HG03520 (cell line): ENCODE measurements at regions not wholly inside any gene's neighbourhood (a gene's known extent, or its start where the extent isn't known, plus 50 kb on each side); places are given as distances from the start of the nearest gene placed in this dataset.

ENCODE experiments used
- ATAC-seq: cut with Tn5 transposase; IDR thresholded peaks from one replicate; pipeline ENCODE4 v1.9.1; 2021; ENCODE audit warnings: mild to moderate bottlenecking, moderate library complexity; ENCODE audit not compliant: unreplicated experiment

DNA sequence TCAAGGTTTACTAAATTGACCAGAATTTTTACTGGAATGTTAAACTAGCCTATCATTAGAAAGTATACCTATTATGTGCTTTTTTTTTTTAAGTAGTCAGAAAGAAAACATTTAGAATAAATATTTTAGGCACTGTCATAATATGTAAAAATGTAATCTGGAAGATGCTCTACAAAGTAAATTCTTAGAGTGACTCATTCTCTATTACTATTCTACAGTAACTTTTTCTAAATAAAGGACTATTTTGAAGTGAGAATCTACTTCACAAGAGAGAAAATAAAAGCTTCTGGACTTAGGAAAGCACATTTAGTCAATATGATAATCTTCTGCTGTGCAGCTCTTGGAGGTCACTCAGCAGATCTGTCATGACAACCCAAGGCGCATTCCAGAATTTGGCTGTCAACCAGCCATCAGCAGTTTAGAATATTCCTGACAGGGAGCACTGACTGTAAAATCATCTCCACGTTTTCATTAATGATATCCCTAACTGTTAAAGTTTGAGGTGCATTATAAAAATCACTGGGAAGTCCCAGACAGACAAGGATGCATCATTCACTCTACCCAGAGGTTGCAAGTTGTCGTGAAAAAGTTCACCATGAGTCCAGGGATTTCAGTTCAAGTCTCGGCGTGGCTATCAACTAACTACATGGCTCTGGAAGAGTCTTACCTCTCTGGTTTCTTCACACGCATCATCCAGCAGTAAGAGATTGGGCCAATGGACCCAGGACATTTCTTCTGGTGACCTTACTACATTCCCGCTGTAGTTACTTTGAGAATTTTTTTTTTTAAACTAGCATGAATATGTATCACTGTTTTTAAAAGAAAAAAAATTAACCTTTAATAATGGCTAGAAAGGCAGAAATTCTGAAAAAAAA is 374.9 kb downstream of the GJA1 start:
- no peak for ATAC-seq

DNA sequence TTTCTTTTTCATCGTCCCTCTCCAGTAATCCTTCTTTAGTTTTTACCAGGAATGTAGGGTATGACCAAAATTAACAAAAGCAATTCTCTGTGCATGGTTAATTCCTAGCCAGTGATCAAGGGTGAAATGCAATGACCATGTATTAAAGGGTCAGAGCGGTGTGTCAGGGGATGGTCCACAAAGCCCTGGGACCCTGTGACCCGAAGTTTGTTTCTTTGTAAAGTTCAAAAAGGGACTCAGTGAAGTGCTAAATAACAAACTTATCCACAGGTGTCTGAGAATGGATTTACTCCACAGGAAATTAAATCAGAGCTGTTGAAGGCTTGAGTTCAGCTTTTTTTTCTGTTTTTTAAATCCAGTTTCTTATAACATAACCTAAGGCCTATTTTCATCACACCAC is 375.7 kb downstream of the GJA1 start:
- no peak for ATAC-seq

DNA sequence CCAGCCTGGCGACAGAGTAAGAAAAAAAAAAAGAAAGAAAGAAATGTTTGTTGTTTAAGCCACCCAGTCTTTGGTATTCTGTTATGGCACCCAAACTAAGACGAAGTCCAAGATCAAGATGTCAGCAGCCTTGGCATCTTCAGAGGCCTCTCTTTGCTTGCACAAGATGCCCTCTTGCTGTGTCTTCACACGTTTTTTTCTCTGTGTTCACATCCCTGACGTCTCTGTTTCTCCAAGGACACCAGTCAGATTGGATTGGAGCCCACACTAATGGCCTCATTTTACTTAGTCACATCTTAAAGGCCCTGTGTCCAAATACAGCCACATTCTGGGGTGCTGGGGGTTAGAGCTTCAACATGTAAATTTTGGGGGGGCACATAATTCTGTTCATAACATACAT is 380.9 kb downstream of the GJA1 start:
- no peak for ATAC-seq

DNA sequence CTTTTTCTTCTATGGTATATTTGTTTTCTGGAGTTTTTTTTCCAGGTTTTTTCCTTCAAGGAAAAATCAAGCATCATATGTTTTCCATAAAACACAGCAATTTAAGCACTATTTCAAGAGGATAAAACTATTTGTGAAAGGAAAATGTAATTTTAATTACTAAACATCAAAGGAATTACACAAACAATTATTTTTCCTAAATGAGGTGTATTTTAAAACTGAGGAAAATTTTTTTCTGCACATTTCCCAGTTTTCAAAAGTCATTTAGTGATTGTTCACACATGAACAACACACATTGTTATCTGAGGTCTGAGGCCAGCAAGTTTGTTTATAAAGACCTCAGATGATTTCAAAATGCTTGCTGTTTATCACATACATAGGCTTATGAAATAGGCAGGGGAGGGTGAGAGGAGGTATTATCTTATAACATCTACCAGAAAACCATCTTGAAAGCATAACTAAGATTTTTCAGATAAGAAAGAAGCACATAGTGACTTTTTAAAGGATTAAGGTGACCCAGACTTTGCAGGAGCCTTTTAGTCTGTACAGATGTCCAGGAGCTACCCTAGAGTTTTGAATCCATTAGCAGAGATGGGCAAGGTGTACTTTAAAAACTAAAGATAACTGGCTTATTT is 381.6 kb downstream of the GJA1 start:
- ATAC-seq: no peak

DNA sequence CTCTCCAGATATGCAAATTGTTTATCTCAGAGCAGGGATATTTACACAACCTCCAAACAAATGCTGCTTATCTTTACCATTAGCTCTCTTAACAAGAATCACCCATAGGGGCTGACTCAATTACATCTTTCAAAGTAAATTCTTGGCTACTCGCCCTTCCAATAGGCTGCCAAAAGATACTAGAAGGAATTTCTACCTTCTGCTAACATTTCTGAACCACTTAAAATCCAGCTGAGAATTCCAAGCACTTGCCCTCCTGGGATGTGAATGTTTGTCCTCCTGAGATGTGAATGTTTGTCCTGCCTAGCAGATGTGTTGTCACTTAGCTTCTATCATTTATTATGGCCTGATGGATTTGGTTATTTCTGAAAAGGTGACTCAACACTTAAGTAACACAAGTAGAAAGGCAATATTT is 388.0 kb downstream of the GJA1 start:
- no peak for ATAC-seq

DNA sequence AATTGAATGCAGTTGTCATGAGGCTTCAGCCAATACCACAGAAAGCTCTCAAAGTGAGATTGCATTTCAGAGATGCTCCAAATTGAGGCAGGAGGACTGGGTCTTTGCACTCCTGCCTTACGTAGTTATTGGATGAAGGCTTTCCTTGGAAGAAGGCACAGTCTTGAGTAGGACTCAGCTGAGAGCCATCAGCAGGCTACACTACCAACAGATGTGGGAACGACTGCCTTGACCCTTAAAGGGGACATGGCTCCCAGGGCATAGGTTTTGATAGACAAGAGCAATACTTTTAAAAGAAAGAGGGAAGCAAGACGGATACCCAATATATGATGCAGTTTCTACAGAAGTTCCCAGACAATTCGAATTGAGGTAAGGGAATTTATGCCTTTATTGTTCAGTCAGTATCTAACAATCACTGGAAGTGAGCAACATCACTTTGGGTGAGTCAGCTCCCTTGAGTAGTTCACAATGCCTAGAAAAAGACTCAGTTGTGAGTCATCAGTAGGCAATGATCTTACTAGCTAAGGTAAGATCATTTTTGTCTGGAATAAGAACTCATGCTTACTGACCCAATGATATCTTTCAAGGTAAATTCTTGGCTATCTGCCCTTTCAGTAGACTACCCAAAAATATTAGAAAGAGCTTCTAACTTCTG is 390.8 kb downstream of the GJA1 start:
- ATAC-seq: no peak

DNA sequence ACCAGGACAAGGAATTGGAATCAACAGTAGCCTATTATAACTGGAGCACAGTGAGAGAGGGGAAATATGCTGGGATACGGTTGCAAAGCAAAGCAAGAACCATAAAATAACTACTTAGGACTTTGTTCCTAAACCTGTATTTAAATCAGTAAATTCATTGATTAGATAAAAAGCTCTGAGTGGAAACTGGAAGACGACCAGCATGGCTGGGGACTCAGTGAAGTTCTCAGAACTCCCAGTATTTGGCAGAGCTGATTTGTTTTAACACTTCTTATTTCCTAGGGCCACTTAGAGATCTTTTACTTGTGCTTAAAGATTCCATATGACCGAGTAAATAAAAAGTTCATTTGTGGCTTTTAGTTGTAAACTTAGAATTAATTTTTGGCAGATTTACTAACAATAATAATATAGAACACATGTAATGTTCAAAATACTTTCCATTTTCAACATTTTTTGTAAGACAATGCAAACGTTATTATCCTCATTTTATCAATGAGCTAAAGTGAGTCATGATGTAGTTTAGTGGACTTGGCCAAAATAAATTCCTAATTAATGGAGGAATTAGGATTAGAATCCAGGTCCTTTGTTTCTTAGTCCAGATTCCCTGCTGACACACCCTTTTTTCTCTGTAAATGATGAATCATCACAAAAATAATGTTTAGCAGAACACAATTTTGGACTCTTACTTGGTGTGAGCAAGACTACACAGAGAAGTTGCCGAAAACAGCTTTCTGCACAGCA is 392.9 kb downstream of the GJA1 start:
- no peak for ATAC-seq

DNA sequence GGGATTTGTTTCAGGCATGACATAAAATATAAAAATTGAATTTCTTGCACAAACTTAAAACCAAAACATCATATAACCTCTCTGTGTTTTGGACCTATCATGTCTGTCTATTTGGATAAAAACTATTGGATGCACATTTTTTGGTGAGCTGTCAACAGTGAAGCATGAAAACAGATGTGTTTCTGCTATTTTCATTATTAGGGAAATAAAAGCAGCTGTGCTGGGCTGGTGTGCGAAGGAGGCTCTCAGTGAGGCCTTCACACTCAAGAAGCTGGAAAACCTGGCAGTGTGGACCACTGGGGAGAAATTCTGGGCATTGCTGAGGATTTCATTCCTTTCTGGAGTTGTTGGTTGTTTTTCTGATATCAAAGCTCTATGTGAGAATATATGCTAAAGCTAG is 395.3 kb downstream of the GJA1 start:
- ATAC-seq: no peak

DNA sequence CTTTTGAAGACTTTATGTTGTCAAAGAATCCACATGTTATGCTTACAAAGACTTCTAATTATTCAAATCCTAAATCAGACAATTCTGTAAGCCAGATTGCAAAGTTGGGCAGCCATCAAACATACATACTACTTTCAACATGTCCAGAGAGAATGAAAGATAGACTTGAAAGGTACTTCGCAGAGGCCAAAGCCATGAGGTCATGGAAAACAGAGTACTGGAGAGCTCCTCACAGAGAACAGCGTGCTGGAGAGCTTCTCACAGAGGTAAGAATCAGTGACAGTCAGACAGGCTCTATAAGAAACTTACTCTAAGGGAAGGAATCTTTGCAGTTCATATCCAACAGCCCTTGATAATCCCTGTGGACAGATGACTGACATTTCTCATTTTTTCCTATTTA is 400.2 kb downstream of the GJA1 start:
- no peak for ATAC-seq

DNA sequence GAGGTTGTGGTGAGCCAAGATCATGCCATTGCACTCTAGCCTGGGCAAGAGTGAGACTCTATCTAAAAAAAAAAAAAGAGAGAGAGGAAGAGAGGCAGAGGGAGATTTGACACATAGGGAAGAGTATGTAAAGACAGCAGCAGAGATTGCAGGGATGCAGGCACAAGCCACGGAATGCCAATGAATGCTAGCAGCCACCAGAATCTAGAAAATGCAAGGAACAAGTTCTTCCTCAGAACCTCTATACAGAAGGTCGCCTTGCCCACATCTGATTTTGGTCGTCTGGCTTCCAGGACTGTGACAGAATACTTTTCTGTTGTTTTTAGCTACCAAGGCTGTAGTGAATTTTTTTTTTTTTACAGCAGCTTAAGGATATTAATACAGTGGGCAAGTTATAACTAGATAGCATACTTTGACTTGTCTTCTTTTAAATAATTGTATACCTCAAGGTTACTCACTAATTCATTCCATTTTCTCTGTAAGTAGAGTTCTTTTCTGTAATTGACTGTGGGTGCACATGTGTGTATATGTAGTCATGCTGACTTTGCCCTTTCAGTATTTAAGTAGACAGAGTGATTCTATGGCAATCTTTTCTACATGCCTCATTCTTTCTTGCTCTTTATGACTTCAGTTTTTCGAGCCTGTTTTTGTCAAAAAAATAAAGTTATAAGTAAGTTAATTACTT is 402.2 kb downstream of the GJA1 start:
- no peak for ATAC-seq

DNA sequence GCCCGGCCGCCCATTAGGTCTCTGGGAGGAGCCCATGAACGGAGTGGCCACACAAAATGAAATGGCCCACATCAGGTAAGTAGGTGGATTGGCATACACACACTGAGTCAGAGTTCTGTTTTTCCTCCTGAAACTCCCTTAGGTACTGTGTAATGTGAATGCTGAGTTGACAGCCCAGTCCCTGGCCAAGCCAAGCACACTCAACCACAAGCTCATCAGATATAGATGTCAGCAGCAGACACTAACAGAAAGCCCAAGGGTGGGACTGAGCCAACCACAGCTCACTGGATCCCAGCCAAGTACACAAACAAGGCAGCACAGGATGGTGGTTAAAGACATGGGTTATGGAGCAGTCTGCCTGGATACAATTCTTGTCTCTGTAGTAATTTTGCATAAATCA is 403.4 kb downstream of the GJA1 start:
- ATAC-seq: no peak

DNA sequence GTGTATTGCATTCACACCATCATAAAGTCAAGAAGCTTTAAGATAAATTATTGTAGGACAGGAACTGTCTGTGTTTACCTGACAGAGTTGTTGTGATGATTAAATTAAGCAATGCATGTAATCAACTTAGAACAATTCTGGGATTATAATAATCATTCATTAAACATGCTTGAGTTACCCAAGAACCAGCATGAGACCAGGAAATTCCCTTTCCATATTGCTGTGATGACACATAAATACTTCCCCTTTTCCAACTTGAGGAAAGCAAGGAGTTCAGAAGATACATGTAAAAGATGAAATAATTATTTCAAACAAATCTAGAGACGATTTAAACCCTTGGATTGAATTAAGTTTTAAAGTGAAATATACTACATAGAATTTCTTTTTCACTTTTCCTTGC is 404.4 kb downstream of the GJA1 start:
- no peak for ATAC-seq

DNA sequence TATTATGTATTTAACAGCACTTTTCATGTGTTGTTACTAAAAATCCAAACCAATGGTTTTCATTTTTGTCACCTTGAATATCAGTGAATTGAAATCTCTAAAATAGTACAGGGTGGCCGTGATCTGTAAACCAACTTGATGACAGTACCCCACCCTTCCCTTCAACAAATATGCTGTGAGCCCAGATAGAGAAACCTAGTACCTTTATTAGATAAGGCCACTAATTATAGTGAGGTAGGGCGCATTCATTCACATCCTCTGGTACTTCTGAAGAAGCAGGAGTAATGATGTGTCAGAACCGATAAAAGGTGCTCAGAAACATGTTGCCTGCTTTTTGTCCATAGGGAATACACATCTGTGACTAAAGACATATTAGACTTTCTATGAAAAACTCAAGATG is 409.5 kb downstream of the GJA1 start:
- ATAC-seq: no peak

DNA sequence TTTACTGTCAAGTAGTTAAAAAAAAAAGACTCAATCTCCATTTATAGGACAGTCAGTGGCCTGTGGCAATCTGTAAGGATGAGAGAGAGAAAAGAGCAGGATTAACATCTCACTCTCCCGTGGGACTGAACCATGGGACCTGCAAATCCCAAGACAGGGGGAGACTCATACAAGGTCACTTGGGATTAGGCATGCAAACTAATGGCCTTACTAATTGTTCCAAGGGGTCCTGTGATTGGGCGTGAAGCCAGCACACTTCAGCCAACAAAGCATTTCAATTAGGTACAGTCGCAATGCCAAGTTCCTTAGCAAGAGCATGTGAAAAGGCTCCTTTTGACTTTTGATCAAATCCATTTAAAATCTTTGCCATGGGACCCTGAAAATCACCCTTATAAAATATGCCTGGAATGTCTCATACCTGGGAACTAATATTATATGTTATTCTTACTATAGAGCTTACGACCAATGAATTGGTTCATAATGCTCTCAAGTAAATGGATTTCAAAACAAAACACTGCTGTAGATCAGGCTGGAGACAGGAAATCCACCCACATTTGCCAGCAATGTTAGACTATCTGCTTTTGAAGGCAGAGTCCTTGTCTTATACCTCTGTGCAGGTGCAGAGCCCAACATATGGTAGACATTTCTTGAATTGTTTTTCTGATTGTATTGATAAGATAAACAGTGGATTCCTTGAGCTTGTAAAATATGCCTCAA is 412.5 kb downstream of the GJA1 start:
- no peak for ATAC-seq

DNA sequence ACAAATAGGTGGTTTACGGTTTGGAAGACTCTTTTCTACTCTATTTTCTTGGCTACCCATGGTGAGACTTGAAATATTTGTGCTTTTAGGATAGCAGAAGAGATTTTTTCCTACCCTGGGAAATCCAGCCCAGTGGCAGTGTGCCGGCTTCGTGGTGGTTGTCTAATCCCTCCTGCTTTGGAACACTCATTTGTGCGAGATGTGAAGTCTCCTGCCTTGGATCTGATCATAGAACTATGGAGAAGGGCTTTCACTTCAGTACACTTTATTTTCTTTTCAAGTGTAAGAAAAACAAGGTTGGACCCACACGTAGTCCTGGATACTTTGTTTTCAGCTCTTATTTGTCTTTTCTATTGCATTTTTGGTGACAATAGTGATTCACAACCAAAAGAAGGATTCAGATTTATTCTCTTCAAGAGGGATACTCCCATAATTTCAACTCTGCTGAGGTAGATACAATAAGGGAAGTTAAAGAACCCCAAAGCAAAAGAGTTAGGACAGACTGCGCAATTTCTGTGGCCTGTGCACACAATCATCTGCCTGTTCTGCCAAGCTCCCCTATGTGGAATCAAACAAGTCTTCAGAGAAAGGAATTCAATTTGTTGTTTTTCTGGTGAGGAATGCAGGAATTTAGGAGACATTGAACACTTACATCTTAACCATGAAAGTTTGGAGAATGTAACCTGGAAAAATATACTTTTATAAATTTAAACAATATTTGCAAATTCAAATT is 413.2 kb downstream of the GJA1 start:
- ATAC-seq: no peak

DNA sequence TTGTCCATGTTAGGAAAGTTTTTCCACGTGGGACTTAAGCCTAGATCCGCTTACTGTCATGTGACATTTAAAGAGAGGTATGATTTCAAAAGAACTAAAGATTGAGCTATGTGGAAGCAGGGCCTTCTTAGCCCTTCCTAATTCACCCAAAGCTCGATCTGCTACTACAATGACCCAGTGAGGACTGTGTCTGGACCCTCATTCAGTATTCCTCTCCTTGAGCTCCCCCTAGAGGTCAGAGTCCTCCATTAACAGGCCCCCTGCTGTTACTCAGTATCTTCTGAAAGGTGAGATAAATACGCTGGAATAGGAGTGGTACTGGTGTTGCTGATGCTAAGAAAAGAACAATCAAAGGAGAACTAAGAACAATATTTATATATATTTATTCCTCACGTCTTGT is 414.0 kb downstream of the GJA1 start:
- peak; percentile 86 for ATAC-seq

DNA sequence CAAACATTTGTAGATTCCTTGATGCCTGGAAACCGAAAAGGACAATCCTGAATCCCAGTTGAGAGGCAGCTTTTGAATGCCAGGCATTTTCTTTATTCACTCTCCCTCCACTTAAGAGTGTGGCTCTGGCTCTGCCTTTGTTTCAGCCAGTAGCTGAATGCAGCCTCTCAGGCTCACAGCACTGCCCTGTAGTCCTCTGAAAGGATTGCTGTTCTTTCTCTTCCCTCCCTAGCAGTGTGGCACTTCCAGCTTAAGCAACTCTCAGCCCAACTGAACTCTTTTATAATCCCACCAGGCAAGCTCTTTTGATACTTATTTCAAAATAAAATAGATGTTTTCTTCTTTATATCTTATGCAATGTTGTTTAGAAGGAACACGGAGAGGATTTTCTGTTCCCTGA is 415.6 kb downstream of the GJA1 start:
- no peak for ATAC-seq

DNA sequence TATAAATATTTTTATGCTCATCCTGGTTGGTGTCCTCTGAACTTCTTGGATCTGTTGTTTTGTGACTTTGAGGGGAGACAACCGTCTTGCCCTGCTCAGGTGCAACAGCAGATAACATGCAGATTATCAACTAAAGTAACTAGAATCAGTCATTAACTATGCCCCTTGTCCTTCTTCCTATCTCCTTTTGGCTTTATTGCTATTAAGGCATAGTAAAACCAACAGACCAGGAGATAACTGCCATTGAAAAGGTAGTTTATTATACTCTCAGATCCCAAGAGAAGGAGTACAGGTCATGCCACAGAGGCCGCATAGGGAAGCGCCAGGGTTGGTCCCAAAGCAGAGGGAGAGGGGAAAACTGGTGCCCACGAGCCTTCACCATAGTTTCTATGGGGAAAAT is 418.2 kb downstream of the GJA1 start:
- ATAC-seq: no peak

DNA sequence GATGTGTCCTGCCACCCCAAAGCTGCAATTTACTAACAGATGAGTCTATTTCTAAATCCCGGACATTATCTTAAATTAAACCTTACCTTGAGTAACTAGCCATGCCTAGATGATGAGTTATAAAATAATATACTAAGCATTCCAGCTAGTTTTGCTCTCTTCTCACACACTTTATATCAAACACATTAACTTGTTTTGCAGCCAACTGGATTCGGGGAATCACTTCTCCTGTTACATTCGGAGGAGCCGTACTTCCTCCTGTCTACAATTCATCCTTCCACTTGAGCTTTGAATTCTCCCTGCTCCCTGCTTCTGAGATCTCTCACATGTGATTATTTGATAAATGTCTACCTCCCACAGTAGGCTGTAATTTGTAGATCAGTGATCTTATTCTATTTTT is 420.1 kb downstream of the GJA1 start:
- no peak for ATAC-seq

DNA sequence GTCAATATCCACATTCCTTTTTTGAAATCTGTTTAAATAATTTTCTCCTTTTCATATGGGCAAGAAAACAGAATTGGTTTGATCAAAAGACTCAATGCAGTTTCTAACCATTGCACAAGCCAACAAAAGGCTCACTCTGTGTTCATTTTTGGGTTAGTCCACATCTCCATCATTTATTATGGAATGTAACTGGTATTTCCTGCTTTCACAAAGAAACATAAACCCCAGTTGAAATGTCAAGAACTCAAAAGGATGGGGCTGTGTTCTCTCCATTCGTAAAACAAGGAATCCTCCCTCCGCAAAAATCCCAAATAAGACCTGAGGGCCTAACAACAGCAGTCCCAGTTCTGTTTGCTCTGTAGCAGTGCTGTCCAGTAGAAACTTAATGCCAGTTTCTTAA is 420.9 kb downstream of the GJA1 start:
- ATAC-seq: no peak
